ENCODE measurements at regions not wholly inside any gene's neighbourhood (a gene's known extent, or its start where the extent isn't known, plus 50 kb on each side); places are given as distances from the start of the nearest gene placed in this dataset.

GRCh38 chr15:61307474-61307873, 78.4 kb upstream of the RORA start:
- FAIRE-seq = no peak
- intact Hi-C loops (cut with micrococcal nuclease) (no loop called here), dilution Hi-C loops (cut with MboI; ENCODE audit: extremely low pct_ligation_motif_present, low sequenced_read_pairs) (no loop called here)
- no peak overlapping the region for H3K27ac ChIP-seq (ENCODE audit: insufficient read depth, low read depth, low read length)
- TF ChIP-seq MYC (IDR thresholded peaks at IDR 0.05; ENCODE audit: low read depth, low read length) (no peak), GATA2 (IDR thresholded peaks at IDR 0.05; ENCODE audit: insufficient read depth, insufficient read length, low read depth, low read length) (no peak), FOS (IDR thresholded peaks at IDR 0.05; ENCODE audit: borderline replicate concordance, insufficient read depth, low read length) (no peak), EZH2 (IDR thresholded peaks at IDR 0.05; ENCODE audit: borderline replicate concordance, low read depth, low read length, severe bottlenecking) (no peak), JUN (IDR thresholded peaks at IDR 0.05; ENCODE audit: borderline replicate concordance, insufficient read depth, insufficient read length, low read depth) (no peak), CTCF (IDR thresholded peaks at IDR 0.05; ENCODE audit: extremely low read depth in 1 of 2, insufficient read depth in 1 of 2, low read depth in 1 of 2, low read length in 2 of 2) (no peak), POLR2A (IDR thresholded peaks at IDR 0.05; ENCODE audit: low read depth, low read length) (no peak), POLR2AphosphoS5 (IDR thresholded peaks at IDR 0.05; ENCODE audit: insufficient read depth, low read depth, low read length) (no peak)
- H3K4me2 ChIP-seq (ENCODE audit: insufficient read depth, low read length) = no peak overlapping the region
- H4K20me1 ChIP-seq (replicated peaks; ENCODE audit: control insufficient read depth, extremely low read depth, insufficient read depth, low read length) = no peaks in the 10 kb centered on the region
- H2AFZ ChIP-seq (ENCODE audit: low read depth, low read length) = no peak overlapping the region
- ChIA-PET CTCF (no interaction called here), POLR2A (no interaction called here)
- H3K4me1 ChIP-seq (ENCODE audit: control insufficient read depth, extremely low read depth, insufficient read depth, low read length) = no peaks in the 10 kb centered on the region
- no peaks in the 10 kb centered on the region for H3K27me3 ChIP-seq (ENCODE audit: control insufficient read depth in 2 of 2, insufficient read depth in 2 of 2, low read length in 2 of 2)
- no peak for DNase-seq (ENCODE audit: low read depth, low spot score)
- H3K9me3 ChIP-seq (replicated peaks; ENCODE audit: control insufficient read depth, insufficient read depth, low read length) = no peaks in the 10 kb centered on the region
- no peak overlapping the region for H3K4me3 ChIP-seq (replicated peaks in 1 of 3; ENCODE audit: insufficient read depth in 1 of 3, low read depth in 1 of 3, low read length in 3 of 3)
- no peaks in the 10 kb centered on the region for H3K36me3 ChIP-seq (ENCODE audit: control insufficient read depth in 2 of 2, extremely low read depth in 1 of 2, insufficient read depth in 2 of 2, low read length in 2 of 2)
- no peaks in the 10 kb centered on the region for H3K9me1 ChIP-seq (replicated peaks; ENCODE audit: control insufficient read depth, extremely low read depth, insufficient read depth, low read length)
- no TSS peak for BruUV-seq (replicated peaks)
- H3K9ac ChIP-seq (replicated peaks; ENCODE audit: extremely low read depth, insufficient read depth, low read length) = no peak overlapping the region
- no peaks in the 10 kb centered on the region for H3K79me2 ChIP-seq (ENCODE audit: control insufficient read depth, insufficient read depth, low read length)
